Heart right ventricle (tissue), 16 donors: ENCODE measurements at regions not wholly inside any gene's neighbourhood (a gene's known extent, or its start where the extent isn't known, plus 50 kb on each side); places are given as distances from the start of the nearest gene placed in this dataset.

Experiments used
- ATAC-seq, 8 donors: fragments of 200-7000 bp; cut with Tn5 transposase; one replicate each; pipeline ENCODE4 v1.9.1; 2020; ENCODE audit warnings: mild to moderate bottlenecking in 8 of 8, moderate library complexity in 8 of 8, moderate number of reproducible peaks in 1 of 8
- DNase-seq, 2 donors: peaks; one replicate each; pipeline ENCODE4 v3.0.0-alpha.2; 2020
- H3K27ac ChIP-seq, 10 donors: fragments of 200-600 bp; sonication (generic) in 2 of 10; one replicate each; pipeline versions ENCODE4 v1.5.0 to v1.8.0; 2020 to 2022; ENCODE audit warnings: mild to moderate bottlenecking in 3 of 10
- H3K27me3 ChIP-seq, 7 donors: fragments of 200-600 bp; one replicate each; pipeline ENCODE4 v1.8.0; 2021 to 2022; ENCODE audit warnings: mild to moderate bottlenecking in 2 of 7
- H3K36me3 ChIP-seq, 9 donors: fragments of 200-600 bp; sonication (generic) in 1 of 9; one replicate each; pipeline versions ENCODE4 v1.5.0 to v1.8.0; 2020 to 2022; ENCODE audit warnings: mild to moderate bottlenecking in 2 of 9
- H3K4me1 ChIP-seq, 9 donors: fragments of 200-600 bp; sonication (generic) in 1 of 9; one replicate each; pipeline versions ENCODE4 v1.5.0 to v1.8.0; 2020 to 2022; ENCODE audit warnings: mild to moderate bottlenecking in 4 of 9
- H3K4me3 ChIP-seq, 10 donors: fragments of 200-600 bp; sonication (generic) in 2 of 10; one replicate each; pipeline versions ENCODE4 v1.5.0 to v1.8.0; 2020 to 2022; ENCODE audit warnings: mild to moderate bottlenecking in 7 of 10, moderate library complexity in 2 of 10
- H3K9me3 ChIP-seq, 11 donors: fragments of 200-600 bp in 10 of 11; sonication (generic) in 2 of 11; one replicate each; pipeline versions ENCODE4 v1.5.0 to v1.8.0; 2013 to 2022; ENCODE audit warnings: mild to moderate bottlenecking in 2 of 11, control low read depth in 1 of 11, moderate library complexity in 1 of 11
- WGBS, 2 donors: extraction: QIAGEN DNeasy Blood & Tissue Kit; methylation state at CpG; one replicate each; pipeline ENCODE4 v1.1.7; 2013; ENCODE audit warnings: inconsistent platforms in 1 of 2; 5-methylcytosine and 5-hydroxymethylcytosine counted together
- intact Hi-C, 10 donors: fragments of 100-400 bp; cut with DNase I; formaldehyde crosslinking; loops; one replicate each; pipeline versions ENCODE4 v1.11.1 to v1.14.2; 2022
- TF ChIP-seq, protein P1 (sequence below), 9 donors: fragments of 200-600 bp; sonication (generic) in 2 of 9; IDR thresholded peaks; one replicate each; pipeline versions ENCODE4 v1.5.0 to v1.8.0; 2021 to 2022; ENCODE audit warnings: antibody characterized with exemption in 9 of 9, mild to moderate bottlenecking in 5 of 9, moderate library complexity in 1 of 9
- donor health status: Arrhythmogenic right ventricular cardiomyopathy.
- donor health status: ischemic (EF 13 %, LVEDD 7.1; RV severe dilation, severe dysfunction).
- donor health status: healthy with polysubstance abuse.
- donor health status: DM: no; HTN: yes; CAD: no.
- donor health status: DM: no; HTN: no; CAD: no.
- donor health status: ischemic (EF 25% LVEDD 6.9; RV normal size, moderate dysfunction).
- donor health status: ischemic (EF 25% LVEDD 5.7; RV mildly dilated, moderate dysfunction).
- donor health status: healthy.
- donor health status: DM: yes; HTN: yes; CAD: no.
- donor health status: Ischemic cardiomyopathy.
- donor health status: ischemic (EF 35%, LVEDD 5.7; RV mildly dilated, moderate dysfunction).
- donor health status: nonischemic (EF 11% LVEDD 7.7; RV severe dilation, severe dysfunction).
- donor health status: DM: yes; HTN: yes; CAD: no.
- donor health status: PGD.
- donor health status: ischemic (EF 29% LVEDD 5.4; RV normal size, mild dysfunction).
- donor health status: nonischemic (EF 23%, LVEDD 6.1; RV moderate dilation, normal function).

- Histone ChIP-seq H3K36me3 (no peaks in the 10 kb centered on the region), H3K9me3 (no peaks in the 10 kb centered on the region), H3K4me3 (no peak overlapping the region), H3K4me1 (peaks cover 0 to 17% (median 5%) of the 10 kb centered on the region in 9 donors), H3K27ac (peak overlapping the region in 5 of 10 donors; percentile 25 to 73 (median 39)), H3K27me3 (no peaks in the 10 kb centered on the region)
- ATAC-seq (peak in 6 of 8 donors; percentile 31 to 70 (median 52)), DNase-seq (no peak)
- TF ChIP-seq, protein P1, sequence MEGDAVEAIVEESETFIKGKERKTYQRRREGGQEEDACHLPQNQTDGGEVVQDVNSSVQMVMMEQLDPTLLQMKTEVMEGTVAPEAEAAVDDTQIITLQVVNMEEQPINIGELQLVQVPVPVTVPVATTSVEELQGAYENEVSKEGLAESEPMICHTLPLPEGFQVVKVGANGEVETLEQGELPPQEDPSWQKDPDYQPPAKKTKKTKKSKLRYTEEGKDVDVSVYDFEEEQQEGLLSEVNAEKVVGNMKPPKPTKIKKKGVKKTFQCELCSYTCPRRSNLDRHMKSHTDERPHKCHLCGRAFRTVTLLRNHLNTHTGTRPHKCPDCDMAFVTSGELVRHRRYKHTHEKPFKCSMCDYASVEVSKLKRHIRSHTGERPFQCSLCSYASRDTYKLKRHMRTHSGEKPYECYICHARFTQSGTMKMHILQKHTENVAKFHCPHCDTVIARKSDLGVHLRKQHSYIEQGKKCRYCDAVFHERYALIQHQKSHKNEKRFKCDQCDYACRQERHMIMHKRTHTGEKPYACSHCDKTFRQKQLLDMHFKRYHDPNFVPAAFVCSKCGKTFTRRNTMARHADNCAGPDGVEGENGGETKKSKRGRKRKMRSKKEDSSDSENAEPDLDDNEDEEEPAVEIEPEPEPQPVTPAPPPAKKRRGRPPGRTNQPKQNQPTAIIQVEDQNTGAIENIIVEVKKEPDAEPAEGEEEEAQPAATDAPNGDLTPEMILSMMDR (IDR thresholded peaks at IDR 0.05) = no peak
- intact Hi-C loops = no loop called here
- WGBS, 2 donors = 63 to 67% methylated on average over 9 of the region's 9 CpGs
These were observed 115.6 kb upstream of the GPC1 start for GRCh38 chr2:240319855-240320203.

DNA sequence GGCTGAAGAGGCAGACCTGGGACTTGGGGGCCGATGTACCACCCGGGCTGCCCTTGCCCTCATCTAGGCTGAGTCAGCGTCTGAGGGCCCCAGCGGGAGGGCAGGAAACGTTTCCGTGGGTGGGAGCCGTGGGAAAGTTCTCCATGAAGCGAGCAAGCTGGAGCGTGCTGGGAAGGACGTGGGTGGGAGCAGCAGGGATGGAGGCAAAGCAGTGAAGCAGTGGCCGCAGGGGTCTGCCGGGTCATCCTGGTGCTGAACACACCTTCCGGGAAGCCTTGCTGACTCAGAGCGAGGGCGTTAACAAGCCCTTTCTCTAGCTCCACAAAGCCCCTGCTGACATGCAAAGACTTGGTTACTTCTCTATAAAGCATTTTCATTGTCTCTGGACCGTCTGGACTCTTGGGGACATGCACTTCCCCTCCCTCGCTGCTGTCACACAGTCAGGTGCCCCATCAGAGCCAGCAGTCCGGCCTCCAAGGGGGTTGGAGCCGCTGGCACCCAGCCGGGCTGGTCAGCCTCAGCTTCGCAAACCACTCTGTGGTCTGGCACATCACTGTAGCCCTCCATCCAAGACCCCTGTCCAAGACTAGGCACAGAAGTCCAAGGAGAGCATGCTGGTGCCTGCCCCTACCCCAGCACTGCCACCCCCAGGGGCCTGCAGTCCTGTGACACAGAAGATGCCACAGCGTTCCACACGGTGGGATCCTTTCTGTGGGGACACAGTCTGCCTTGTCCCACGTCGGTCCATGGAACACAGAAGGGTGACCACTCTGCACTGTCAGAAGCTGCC lies 115.1 kb upstream of the GPC1 start:
- TF ChIP-seq, protein P1 (IDR thresholded peaks at IDR 0.05) = no peak
- Histone ChIP-seq H3K4me1 (peaks cover 0 to 18% (median 7%) of the 10 kb centered on the region in 9 donors), H3K36me3 (no peaks in the 10 kb centered on the region), H3K27me3 (no peaks in the 10 kb centered on the region), H3K9me3 (no peaks in the 10 kb centered on the region), H3K27ac (peak overlapping the region in 4 of 10 donors; percentile 25 to 73 (median 48)), H3K4me3 (no peak overlapping the region)
- WGBS, 2 donors = 52 to 61% methylated on average over 25 of the region's 25 CpGs
- intact Hi-C loops = no loop called here
- DNase-seq = peak in 1 of 2 donors; percentile 61
- peak in 7 of 8 donors; percentile 42 to 86 (median 73) for ATAC-seq

- no peak for ATAC-seq
- TF ChIP-seq, protein P1 (IDR thresholded peaks at IDR 0.05) = no peak
- no peak overlapping the region for H3K4me3 ChIP-seq
- H3K27me3 ChIP-seq = peaks cover 0 to 2% (median 0%) of the 10 kb centered on the region in 7 donors
- H3K27ac ChIP-seq = no peak overlapping the region
- H3K36me3 ChIP-seq = no peaks in the 10 kb centered on the region
- no peak for DNase-seq
- intact Hi-C loops = no loop called here
- WGBS, 2 donors = 89 to 93% methylated on average over 29 of the region's 29 CpGs
- peaks cover 0 to 25% (median 14%) of the 10 kb centered on the region in 9 donors for H3K4me1 ChIP-seq
- H3K9me3 ChIP-seq = no peaks in the 10 kb centered on the region
These were observed 113.1 kb upstream of the GPC1 start for GRCh38 chr2:240322231-240322955.

- Histone ChIP-seq H3K9me3 (no peaks in the 10 kb centered on the region), H3K4me1 (peaks cover 0 to 25% (median 14%) of the 10 kb centered on the region in 9 donors), H3K36me3 (no peaks in the 10 kb centered on the region), H3K27me3 (peaks cover 0 to 2% (median 0%) of the 10 kb centered on the region in 7 donors), H3K27ac (no peak overlapping the region), H3K4me3 (no peak overlapping the region)
- DNase-seq (no peak), ATAC-seq (no peak)
- TF ChIP-seq, protein P1 (IDR thresholded peaks at IDR 0.05) = no peak
- WGBS, 2 donors = 88 to 89% methylated on average over 25 of the region's 25 CpGs
- intact Hi-C loops = no loop called here
These were observed 112.5 kb upstream of the GPC1 start for GRCh38 chr2:240322991-240323390.
